ENCODE measurements at regions not wholly inside any gene's neighbourhood (a gene's known extent, or its start where the extent isn't known, plus 50 kb on each side); places are given as distances from the start of the nearest gene placed in this dataset.
"Not testable (repeated sequence)": the region's sequence is repeated elsewhere in the genome, so short reads cannot be mapped to it uniquely, and the experiment has no call there.

DNA sequence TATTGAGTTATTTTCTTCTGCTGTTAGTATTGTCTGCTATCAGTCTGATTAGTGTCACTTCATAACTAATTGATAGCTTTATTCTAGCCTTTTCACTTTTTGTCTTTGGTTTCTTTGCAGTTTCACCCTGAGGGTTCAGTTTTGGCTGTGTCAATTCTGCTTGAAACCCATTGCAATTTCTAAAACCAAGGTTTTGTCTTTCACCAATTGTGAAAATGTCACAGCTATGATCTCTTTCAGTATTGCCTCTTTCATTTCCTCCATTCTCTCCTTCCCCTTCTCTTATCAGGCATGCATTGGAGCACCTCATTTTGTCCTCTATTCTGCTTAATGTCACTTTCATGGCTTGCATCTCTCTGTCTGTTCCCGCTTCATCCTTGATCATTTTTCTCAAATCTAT lies 248.1 kb downstream of the YTHDC2 start:
- Histone ChIP-seq H3K9me3 (ENCODE audit: insufficient read depth, low read depth, low read length) (peaks cover 3% of the 10 kb centered on the region), H3K9ac (ENCODE audit: low read depth, low read length) (no peak overlapping the region), H3K4me3 (ENCODE audit: low read length) (no peak overlapping the region), H3K4me1 (ENCODE audit: insufficient read depth, low read length) (peaks cover 4% of the 10 kb centered on the region; the same call in 1 of the 2 replicates), H3K36me3 (ENCODE audit: insufficient read depth, low read depth, low read length) (no peaks in the 10 kb centered on the region), H3K27ac (ENCODE audit: low read length) (no peak overlapping the region), H3K27me3 (ENCODE audit: insufficient read depth, low read length) (no peaks in the 10 kb centered on the region)

DNA sequence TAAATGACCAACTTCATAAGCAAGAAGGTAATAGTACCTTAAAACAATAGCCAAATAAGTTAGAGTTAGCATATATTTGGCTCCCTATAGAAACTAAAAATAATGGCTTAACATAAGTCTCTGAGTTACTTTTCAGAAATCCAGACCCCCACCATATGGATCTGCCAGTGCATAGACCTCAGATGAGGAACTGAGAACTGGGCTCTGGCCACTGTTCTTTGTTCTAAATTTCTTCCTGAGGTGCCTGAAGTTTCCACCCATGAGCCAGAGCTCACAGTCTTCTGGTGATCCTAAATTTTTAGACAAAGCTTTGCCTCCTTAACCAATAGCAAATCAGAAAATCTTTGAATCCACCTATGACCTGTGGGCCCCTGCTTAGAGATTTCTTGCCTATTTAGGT lies 250.9 kb downstream of the YTHDC2 start:
- no peak overlapping the region for H3K27ac ChIP-seq (ENCODE audit: low read length)
- H3K27me3 ChIP-seq (ENCODE audit: insufficient read depth, low read length), result no peaks in the 10 kb centered on the region
- H3K4me3 ChIP-seq (ENCODE audit: low read length), result no peak overlapping the region
- peaks cover 4% of the 10 kb centered on the region; the same call in 1 of the 2 replicates for H3K4me1 ChIP-seq (ENCODE audit: insufficient read depth, low read length)
- no peaks in the 10 kb centered on the region for H3K36me3 ChIP-seq (ENCODE audit: insufficient read depth, low read depth, low read length)
- H3K9me3 ChIP-seq (ENCODE audit: insufficient read depth, low read depth, low read length), result peaks cover 15% of the 10 kb centered on the region
- no peak overlapping the region for H3K9ac ChIP-seq (ENCODE audit: low read depth, low read length)

DNA sequence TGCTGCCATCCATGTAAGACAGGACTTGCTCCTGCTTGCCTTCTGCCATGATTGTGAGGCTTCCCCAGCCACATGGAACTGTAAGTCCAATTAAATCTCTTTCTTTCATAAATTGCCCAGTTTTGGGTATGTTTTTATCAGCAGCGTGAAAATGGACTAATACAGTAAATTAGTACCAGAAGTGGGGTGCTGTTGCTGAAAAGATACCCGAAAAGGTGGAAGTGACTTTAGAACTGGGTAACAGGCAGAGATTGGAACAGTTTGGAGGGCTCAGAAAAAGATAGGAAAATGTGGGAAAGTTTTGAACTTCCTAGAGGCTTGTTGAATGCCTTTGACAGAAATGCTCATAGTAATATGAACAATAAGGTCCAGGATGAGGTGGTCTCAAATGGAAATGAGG lies 253.3 kb downstream of the YTHDC2 start:
- not testable (repeated sequence) for H3K27me3 ChIP-seq (ENCODE audit: insufficient read depth, low read length); H3K4me3 ChIP-seq (ENCODE audit: low read length); H3K4me1 ChIP-seq (ENCODE audit: insufficient read depth, low read length); H3K27ac ChIP-seq (ENCODE audit: low read length); H3K36me3 ChIP-seq (ENCODE audit: insufficient read depth, low read depth, low read length); H3K9ac ChIP-seq (ENCODE audit: low read depth, low read length)
- peaks cover 15% of the 10 kb centered on the region for H3K9me3 ChIP-seq (ENCODE audit: insufficient read depth, low read depth, low read length)

DNA sequence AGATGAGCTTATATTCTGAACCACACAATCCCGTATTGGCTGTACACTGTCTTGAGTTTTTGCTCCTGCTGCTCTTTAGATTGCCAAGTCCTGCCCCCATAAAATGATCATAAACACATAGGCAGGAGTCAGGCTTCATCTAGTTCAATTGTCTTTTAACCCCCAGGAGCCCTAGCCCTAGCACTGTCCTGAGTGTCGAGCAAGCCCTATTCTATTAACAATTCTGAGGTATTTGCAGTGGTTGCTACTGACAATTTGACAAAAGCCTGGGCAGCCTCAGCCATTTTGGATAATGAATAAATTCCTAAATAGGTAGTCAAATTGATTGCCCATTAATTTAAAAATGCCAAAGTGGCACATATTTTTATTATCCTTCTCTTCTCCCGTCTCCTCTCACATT lies 257.2 kb downstream of the YTHDC2 start:
- H3K9me3 ChIP-seq (ENCODE audit: insufficient read depth, low read depth, low read length), result peaks cover 15% of the 10 kb centered on the region
- no peak overlapping the region for H3K4me3 ChIP-seq (ENCODE audit: low read length)
- no peaks in the 10 kb centered on the region for H3K27me3 ChIP-seq (ENCODE audit: insufficient read depth, low read length)
- H3K27ac ChIP-seq (ENCODE audit: low read length), result no peak overlapping the region
- no peaks in the 10 kb centered on the region for H3K36me3 ChIP-seq (ENCODE audit: insufficient read depth, low read depth, low read length)
- H3K4me1 ChIP-seq (ENCODE audit: insufficient read depth, low read length), result peaks cover under 1% of the 10 kb centered on the region; the same call in 1 of the 2 replicates
- H3K9ac ChIP-seq (ENCODE audit: low read depth, low read length), result no peak overlapping the region

DNA sequence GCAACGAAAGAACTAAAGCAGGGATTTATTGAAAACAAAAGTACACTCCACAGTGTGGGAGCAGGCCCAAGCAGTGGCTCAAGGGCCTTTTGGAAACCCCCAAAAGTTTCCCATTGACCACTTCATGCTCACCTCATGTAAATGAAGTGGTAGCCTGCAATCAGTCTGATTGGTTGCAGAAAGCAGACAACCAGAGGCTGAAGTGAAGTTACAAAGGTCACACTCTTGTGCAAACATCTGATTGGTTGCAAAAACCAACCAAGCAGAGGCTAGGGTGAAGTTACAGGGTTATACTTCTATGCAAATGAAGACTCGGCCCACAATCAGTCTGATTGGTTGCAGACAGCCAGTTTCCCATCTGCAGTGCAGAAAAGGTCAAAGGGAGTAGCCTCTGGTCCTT lies 258.0 kb downstream of the YTHDC2 start:
- no peaks in the 10 kb centered on the region for H3K27me3 ChIP-seq (ENCODE audit: insufficient read depth, low read length)
- H3K9ac ChIP-seq (ENCODE audit: low read depth, low read length), result no peak overlapping the region
- H3K4me1 ChIP-seq (ENCODE audit: insufficient read depth, low read length), result peaks cover 9% of the 10 kb centered on the region; the same call in 1 of the 2 replicates
- H3K36me3 ChIP-seq (ENCODE audit: insufficient read depth, low read depth, low read length), result no peaks in the 10 kb centered on the region
- no peak overlapping the region for H3K27ac ChIP-seq (ENCODE audit: low read length)
- H3K9me3 ChIP-seq (ENCODE audit: insufficient read depth, low read depth, low read length), result peaks cover 13% of the 10 kb centered on the region
- H3K4me3 ChIP-seq (ENCODE audit: low read length), result no peak overlapping the region

DNA sequence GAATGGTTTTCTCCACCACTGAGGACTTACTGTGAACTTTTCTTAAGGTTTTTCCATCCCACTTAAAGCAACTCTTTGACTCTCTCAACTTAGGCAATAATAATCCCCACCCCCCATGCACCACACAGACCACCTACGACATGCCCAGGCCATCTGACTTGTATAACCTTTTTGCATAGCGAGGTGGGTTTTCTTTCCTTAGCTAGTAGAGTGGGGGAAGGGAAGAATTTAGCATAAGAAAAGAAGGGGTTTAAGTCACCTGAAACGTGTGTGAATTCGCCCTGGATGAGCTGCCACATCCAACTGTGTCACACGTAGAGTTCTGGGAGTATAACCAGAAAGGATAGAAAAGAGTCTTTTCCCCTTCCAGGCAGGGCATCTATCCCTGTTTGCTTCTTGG lies 262.7 kb downstream of the YTHDC2 start:
- H3K27ac ChIP-seq (ENCODE audit: low read length), result peak overlapping the region; percentile 48

DNA sequence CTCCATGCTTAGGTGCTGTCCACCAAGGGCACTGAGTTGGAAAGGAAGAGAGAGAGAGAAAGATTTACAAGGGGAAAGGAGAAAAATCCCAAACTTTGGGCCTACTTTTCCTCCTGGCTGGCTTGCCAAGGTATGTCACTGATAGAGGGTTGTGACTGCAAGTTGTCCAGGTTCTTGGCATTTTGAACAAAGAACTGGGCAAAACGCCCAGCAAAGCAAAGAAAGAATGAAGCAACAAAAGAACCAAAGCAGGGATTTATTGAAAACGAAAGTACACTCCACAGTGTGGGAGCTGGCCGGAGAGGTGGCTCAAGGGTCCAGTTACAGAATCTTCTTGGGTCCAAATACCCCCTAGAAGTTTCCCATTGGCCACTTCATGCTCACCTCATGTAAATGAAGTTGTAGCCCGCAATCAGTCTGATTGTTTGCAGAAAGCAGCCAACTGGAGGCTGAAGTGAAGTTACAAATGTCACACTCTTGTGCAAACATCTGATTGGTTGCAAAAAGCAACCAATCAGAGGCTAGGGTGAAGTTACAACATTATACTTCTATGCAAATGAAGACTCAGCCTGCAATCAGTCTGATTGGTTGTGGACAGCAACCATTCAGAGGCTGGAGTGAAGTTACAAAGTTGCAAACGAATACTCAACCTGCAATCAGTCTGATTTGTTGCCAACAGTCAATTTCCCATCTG lies 263.5 kb downstream of the YTHDC2 start:
- Histone ChIP-seq H3K4me3 (ENCODE audit: low read length) (peak overlapping the region; percentile 36; the same call in 1 of the 2 replicates), H3K4me1 (ENCODE audit: insufficient read depth, low read length) (peaks cover 14% of the 10 kb centered on the region; the same call in 1 of the 2 replicates), H3K27ac (ENCODE audit: low read length) (peak overlapping the region; percentile 48), H3K9me3 (ENCODE audit: insufficient read depth, low read depth, low read length) (no peaks in the 10 kb centered on the region; the same call in 1 of the 2 replicates), H3K9ac (ENCODE audit: low read depth, low read length) (no peak overlapping the region), H3K36me3 (ENCODE audit: insufficient read depth, low read depth, low read length) (no peaks in the 10 kb centered on the region), H3K27me3 (ENCODE audit: insufficient read depth, low read length) (no peaks in the 10 kb centered on the region)

More for the DNA sequence above, 262.7 kb downstream of the YTHDC2 start:
- Histone ChIP-seq H3K9ac (ENCODE audit: low read depth, low read length) (no peak overlapping the region), H3K9me3 (ENCODE audit: insufficient read depth, low read depth, low read length) (no peaks in the 10 kb centered on the region; the same call in 1 of the 2 replicates), H3K4me1 (ENCODE audit: insufficient read depth, low read length) (peaks cover 14% of the 10 kb centered on the region; the same call in 1 of the 2 replicates), H3K27me3 (ENCODE audit: insufficient read depth, low read length) (no peaks in the 10 kb centered on the region), H3K4me3 (ENCODE audit: low read length) (peak overlapping the region; percentile 36; the same call in 1 of the 2 replicates), H3K36me3 (ENCODE audit: insufficient read depth, low read depth, low read length) (no peaks in the 10 kb centered on the region)

DNA sequence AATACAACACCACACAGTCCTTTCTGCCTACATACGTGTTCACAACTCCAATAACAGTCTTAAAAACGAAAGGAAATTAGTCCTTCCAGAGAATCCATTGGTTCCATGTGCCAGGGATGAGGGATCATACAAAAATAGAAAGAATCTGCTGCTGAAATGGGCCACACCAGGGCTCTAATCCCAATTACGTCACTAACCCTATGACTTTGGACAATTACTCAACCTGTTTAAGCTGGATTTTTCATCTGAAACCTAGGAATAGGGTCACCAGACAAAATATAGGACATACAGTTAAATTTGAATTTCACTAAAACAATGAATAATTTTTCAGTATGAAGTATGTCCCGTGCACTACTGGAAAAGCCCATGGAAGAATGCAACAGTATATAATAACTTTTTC lies 264.7 kb downstream of the YTHDC2 start:
- Histone ChIP-seq H3K9ac (ENCODE audit: low read depth, low read length) (no peak overlapping the region), H3K4me1 (ENCODE audit: insufficient read depth, low read length) (peaks cover 14% of the 10 kb centered on the region; the same call in 1 of the 2 replicates), H3K4me3 (ENCODE audit: low read length) (no peak overlapping the region), H3K9me3 (ENCODE audit: insufficient read depth, low read depth, low read length) (no peaks in the 10 kb centered on the region; the same call in 1 of the 2 replicates), H3K27me3 (ENCODE audit: insufficient read depth, low read length) (no peaks in the 10 kb centered on the region), H3K27ac (ENCODE audit: low read length) (no peak overlapping the region), H3K36me3 (ENCODE audit: insufficient read depth, low read depth, low read length) (no peaks in the 10 kb centered on the region)

DNA sequence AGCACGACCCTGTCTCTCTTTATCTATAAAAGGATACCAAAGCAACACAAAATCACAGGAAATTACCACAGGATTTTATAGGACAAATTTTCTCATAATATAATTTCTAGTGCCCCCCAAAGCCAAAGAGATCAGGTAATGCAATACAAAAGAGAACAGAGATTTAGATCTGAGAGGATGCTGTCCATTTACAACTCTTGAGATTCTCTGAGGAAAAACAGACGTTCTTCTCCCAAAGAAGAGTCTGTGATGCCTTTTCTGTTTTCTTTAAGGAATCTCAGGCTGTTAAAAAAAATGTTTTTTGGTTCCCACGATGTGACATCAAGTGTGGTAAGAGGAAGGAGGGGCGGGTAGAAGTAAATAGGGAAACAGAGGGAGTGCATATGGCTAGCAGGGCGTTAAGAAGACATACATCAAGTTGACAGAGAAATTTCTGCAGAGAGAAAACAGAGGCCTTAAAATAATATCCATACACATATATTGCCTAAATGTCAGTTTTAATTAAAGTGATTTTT lies 274.7 kb downstream of the YTHDC2 start:
- Histone ChIP-seq H3K9ac (ENCODE audit: low read depth, low read length) (no peak overlapping the region), H3K36me3 (ENCODE audit: insufficient read depth, low read depth, low read length) (no peaks in the 10 kb centered on the region), H3K27ac (ENCODE audit: low read length) (no peak overlapping the region), H3K4me3 (ENCODE audit: low read length) (no peak overlapping the region), H3K4me1 (ENCODE audit: insufficient read depth, low read length) (no peaks in the 10 kb centered on the region), H3K9me3 (ENCODE audit: insufficient read depth, low read depth, low read length) (no peaks in the 10 kb centered on the region), H3K27me3 (ENCODE audit: insufficient read depth, low read length) (no peaks in the 10 kb centered on the region)

DNA sequence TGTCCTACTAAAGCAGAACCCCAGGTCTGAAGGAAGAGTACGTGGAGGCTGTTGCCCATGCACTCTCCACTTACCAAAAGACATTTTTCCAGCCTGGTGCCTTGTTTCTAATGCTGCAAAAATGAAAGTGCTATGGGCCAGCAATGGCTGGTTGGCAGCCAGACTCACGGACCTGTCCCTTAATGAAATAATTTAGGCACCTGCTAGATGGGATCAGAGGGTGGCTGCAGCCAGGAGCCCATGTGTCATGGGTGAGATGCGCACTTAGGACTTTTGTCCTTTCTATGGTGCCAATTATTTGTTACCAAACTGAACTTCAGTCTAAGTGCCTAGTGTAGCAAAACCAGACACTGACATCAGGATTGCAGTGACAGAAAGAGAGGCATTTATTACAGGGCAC lies 276.3 kb downstream of the YTHDC2 start:
- no peaks in the 10 kb centered on the region for H3K27me3 ChIP-seq (ENCODE audit: insufficient read depth, low read length)

DNA sequence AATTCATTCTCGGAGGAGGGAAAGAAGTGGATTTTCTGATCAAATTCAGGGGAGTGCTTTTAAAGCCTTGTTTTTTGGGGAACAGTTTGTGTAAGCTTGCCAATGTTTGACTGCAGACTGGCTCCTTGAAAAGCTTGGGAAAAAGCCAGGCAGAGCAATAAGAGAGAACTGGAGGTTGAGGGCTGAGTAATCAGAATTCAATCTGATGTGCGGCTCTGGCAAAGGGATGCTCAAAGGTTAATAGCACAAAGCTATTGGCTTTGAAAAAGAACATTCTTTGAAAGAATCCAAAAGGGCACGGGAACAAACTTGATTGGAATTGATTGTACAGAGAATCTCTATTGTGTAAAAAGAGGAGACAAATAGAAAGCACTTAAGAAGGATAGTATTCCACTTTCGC lies 279.3 kb downstream of the YTHDC2 start:
- Histone ChIP-seq H3K4me1 (ENCODE audit: insufficient read depth, low read length) (no peaks in the 10 kb centered on the region), H3K27ac (ENCODE audit: low read length) (no peak overlapping the region), H3K4me3 (ENCODE audit: low read length) (no peak overlapping the region), H3K36me3 (ENCODE audit: insufficient read depth, low read depth, low read length) (no peaks in the 10 kb centered on the region), H3K9me3 (ENCODE audit: insufficient read depth, low read depth, low read length) (no peaks in the 10 kb centered on the region), H3K9ac (ENCODE audit: low read depth, low read length) (no peak overlapping the region), H3K27me3 (ENCODE audit: insufficient read depth, low read length) (no peaks in the 10 kb centered on the region)

More for the DNA sequence above, 276.3 kb downstream of the YTHDC2 start:
- H3K36me3 ChIP-seq (ENCODE audit: insufficient read depth, low read depth, low read length), result no peaks in the 10 kb centered on the region
- no peak overlapping the region for H3K4me3 ChIP-seq (ENCODE audit: low read length)
- H3K4me1 ChIP-seq (ENCODE audit: insufficient read depth, low read length), result no peaks in the 10 kb centered on the region
- no peak overlapping the region for H3K9ac ChIP-seq (ENCODE audit: low read depth, low read length)
- no peak overlapping the region for H3K27ac ChIP-seq (ENCODE audit: low read length)
- no peaks in the 10 kb centered on the region for H3K9me3 ChIP-seq (ENCODE audit: insufficient read depth, low read depth, low read length)

DNA sequence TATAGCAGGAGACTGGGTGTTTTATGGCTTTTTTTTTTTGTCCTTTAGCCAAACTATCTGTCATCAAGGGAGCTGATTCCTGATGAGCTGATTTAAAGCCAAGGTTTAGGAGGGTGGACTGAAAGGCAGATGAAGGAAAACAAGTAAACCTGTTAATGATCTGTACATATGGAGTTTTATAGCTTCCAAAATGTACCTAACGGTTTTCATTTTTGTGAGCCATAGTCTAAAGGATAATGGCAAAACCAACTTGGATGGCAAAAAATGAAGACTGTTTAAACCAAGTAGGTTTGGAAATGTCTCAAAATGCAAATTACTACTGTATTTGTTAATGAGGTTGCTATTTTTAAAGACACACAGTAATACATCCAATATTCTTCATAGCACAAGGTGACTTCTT lies 281.5 kb downstream of the YTHDC2 start:
- Histone ChIP-seq H3K9me3 (ENCODE audit: insufficient read depth, low read depth, low read length) (no peaks in the 10 kb centered on the region), H3K9ac (ENCODE audit: low read depth, low read length) (no peak overlapping the region), H3K27ac (ENCODE audit: low read length) (no peak overlapping the region), H3K36me3 (ENCODE audit: insufficient read depth, low read depth, low read length) (no peaks in the 10 kb centered on the region), H3K4me3 (ENCODE audit: low read length) (no peak overlapping the region), H3K4me1 (ENCODE audit: insufficient read depth, low read length) (no peaks in the 10 kb centered on the region), H3K27me3 (ENCODE audit: insufficient read depth, low read length) (no peaks in the 10 kb centered on the region)

All from iPS-20b (cell line).